Activated CD8-positive, alpha-beta memory T cell treated with anti-CD3 and anti-CD28 coated beads for 4 hours (primary cell): ENCODE measurements at regions not wholly inside any gene's neighbourhood (a gene's known extent, or its start where the extent isn't known, plus 50 kb on each side); places are given as distances from the start of the nearest gene placed in this dataset.

Experiments used
- DNase-seq, 2 donors: peaks; one replicate each; pipeline ENCODE4 v3.0.0-alpha.2; 2020; ENCODE audit warnings: low read depth in 2 of 2

DNA sequence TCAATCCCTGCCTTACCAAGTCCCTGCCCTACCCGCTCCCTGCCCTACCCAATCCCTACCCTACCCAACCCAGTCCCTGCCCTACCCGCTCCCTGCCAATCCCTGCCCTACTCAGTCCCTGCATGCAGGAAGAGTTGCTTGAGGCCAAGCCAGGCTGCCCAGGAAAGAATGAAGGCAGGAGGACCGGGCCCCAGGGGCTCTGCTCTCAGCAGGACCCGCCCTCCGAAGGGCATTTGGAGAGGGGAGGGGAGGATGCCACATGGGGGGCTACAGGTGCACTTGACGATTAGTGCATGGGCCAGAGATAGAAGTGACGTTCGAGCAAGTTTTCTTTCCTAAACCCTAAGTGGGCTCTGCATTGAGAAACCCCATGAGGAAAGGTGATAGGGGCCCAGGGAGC is 581.2 kb downstream of the TBC1D22A start:
- DNase-seq, result no peak

DNA sequence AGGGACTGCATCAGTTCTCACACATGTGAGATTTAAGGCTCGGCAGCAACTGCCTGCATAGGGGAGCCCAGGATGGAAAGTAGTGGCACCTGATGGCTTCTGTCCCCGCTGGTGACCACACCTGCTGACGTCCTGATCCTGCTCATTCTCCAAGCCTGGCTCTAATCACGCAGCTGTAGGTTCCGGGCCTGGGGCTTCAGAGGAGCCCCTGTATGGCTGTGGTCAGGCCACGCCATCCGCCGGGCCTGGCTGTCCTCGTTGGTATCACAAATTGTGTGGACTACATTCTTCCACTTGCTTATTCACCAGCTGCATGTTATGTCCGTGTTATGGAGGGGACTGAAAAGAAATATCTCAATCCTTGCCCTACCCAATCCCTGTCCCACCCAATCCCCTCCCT is 580.0 kb downstream of the TBC1D22A start:
- DNase-seq, result no peak

DNA sequence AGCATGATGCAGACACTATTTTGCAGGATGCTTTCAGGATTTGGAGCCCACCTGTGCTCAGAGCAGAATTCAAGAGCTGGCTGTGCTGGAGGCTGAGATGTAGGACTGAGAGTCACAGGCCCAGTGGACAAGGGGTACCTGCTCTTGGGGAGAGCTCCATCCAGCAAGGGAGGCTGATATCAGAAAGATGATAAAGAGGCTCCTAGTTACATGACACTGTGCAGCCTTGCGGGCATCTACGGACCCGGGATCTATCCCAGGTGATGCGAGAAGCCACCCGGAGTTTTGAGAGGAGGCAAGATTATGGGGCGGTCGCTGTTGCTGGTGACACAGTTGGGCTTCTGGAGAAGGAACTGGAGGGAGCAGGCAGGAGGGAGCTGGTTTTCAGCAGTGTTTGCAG is 579.0 kb downstream of the TBC1D22A start:
- DNase-seq, result no peak

DNA sequence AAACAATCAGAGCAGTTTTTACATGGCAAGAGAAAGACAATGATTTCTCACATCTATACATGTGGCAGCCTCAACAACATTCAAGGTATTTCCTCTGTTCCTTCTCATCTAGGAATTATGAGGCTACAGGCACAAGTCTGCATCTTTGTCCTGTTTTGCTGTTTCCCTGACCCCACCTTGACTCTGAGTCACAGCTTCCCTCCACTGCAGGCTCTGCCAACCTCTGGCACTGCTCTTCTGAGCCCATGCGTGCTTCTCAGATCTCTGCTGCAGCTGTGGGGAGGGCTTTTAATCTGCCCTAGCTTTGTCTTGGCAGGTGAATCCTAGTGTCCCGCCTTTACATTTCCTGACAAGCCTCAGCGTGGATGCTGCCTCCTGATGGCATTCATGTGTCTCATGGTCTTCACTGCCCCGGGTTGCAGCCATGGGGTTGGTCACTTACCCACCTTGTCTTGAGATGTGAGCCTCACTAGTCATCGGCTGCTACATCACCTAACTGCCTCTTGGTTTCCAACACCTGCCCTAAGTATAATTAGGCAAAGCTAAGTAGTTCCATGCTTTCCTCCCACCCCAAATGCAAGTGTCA is 578.5 kb downstream of the TBC1D22A start:
- DNase-seq, result no peak

GRCh38 chr22:47337161-47337621 is 574.7 kb downstream of the TBC1D22A start:
- DNase-seq, result no peak

- no peak for DNase-seq
Observed at GRCh38 chr22:47335958-47336357, 573.5 kb downstream of the TBC1D22A start.

DNA sequence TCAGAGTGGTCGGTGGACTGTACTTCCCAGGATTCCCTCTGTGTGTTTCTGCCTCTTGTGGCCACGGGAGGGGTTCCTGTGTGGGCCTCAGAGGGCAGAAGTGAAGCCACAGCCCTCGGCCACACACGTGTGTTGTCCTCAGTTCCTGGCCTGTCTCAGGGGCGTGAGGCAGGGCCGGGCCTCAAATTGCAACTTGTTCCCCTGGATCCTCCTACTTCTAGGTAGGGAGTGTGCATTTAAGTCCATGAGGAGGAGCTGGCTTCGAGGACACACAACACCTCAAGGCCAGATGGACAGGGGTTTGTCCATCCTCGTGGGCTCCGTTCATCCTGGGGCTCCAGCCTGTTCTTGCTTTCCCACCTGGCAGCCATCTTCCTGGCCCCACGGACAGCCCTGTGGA is 573.0 kb downstream of the TBC1D22A start:
- DNase-seq, result no peak

DNA sequence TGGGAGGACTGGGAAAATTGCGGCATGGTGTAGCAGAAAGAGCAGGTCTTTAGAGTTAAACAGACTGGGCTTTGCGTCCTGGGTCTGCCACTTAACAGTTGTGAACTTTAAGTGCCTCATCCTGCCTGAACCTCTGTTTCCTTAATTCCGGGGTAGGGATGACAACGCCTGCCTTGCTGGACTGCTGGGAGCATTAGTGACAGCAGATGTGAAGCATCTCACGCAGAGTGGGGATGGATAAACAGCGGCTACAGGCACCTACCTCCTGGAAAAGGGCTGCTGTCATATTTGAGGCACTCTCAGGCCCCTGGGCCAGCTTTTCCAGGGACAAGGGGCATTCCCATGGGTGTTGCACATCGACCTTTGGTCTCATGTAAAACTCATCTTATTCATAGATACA is 572.2 kb downstream of the TBC1D22A start:
- no peak for DNase-seq

GRCh38 chr22:47333625-47334024 is 571.2 kb downstream of the TBC1D22A start:
- DNase-seq, result no peak

GRCh38 chr22:47332246-47332980 is 570.0 kb downstream of the TBC1D22A start:
- no peak for DNase-seq

DNA sequence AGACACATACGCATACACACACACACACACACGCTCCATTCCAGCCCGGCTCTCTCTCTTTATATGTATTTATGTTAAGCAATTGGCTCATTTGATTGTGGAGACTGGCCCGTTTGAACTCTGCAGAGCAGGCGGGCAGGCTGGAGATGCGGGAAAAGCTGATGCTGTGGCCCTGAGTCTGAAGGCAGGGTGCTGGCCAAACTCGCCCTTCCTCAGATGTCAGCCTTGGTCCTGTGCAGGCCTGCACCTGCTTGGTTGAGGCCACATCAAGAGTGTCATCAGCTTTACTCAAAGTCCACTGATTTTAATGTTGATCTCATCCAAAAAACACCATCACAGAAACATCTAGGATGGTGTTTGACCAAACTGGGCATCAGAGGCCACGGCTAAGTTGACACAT is 569.3 kb downstream of the TBC1D22A start:
- DNase-seq, result no peak

GRCh38 chr22:47329727-47330650 is 567.5 kb downstream of the TBC1D22A start:
- DNase-seq, result no peak

- DNase-seq, result no peak
Observed at GRCh38 chr22:47328550-47329243, 566.2 kb downstream of the TBC1D22A start.

DNA sequence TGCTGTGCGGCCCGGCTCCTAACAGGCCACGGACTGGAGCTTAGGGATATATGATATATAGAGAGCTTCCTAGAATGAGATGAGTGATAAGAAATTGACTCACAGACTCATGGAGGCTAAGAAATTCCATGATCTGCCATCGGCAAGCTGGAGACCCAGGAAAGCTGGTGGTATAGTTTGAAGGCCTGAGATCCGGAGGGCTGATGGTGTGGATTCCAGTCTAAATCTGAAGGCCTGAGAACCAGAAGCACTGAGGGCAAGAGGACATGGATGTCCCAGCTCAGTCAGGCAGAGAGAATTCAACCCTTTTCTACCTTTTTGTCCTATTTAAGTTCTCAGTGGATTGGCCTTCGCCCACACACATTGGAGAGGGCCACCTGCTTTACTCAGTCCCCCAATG is 564.8 kb downstream of the TBC1D22A start:
- no peak for DNase-seq

DNA sequence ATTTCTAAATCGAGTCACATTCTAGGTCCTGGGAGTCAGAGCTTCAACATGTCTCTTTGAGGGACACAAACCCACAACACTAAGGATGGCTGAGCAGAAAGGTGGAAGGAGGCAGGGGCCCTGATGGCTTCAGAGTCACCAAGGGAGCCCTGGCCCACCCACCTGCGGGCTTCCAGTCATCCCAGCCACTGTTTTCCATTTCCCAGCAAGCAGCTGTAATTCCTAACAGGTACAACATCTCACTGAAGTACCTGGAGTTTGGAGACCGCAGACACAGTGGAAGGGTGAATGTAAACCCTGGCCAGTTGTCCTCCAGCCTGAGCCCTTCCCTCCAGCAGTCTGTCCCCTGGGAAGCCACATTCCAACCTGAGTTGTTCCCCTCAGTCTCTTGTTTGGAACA is 562.8 kb downstream of the TBC1D22A start:
- DNase-seq, result no peak

DNA sequence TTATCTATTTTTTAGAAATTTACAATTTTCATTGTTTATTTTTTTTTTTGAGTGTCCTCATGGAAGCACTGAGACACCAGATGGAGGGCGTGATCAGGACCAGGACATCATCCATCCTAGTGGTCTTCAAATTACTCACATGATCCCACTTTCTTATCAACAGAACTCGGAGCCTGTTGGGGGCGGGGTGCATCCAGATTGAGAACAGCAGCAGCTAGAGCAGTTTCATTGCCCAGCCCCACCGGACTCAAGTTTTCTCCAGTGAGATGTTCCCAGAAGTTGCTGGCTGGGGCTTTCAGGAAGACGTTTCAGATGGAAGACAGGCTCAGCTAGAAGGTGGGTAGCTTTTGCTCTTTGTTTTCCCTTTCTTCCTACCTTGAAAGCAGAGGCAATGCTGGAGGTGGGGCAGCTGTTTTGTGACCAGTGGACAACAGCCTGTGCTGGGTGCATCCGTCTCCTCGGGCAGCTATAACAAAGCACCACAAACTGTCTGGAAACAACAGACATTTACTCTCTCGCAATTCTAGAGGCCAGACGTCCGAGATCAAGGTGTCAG is 562.1 kb downstream of the TBC1D22A start:
- DNase-seq, result no peak

GRCh38 chr22:47323518-47323917 is 561.1 kb downstream of the TBC1D22A start:
- no peak for DNase-seq

- no peak for DNase-seq
Observed at GRCh38 chr22:47322854-47323253, 560.4 kb downstream of the TBC1D22A start.

- DNase-seq, result no peak
Observed at GRCh38 chr22:47320560-47320959, 558.1 kb downstream of the TBC1D22A start.

DNA sequence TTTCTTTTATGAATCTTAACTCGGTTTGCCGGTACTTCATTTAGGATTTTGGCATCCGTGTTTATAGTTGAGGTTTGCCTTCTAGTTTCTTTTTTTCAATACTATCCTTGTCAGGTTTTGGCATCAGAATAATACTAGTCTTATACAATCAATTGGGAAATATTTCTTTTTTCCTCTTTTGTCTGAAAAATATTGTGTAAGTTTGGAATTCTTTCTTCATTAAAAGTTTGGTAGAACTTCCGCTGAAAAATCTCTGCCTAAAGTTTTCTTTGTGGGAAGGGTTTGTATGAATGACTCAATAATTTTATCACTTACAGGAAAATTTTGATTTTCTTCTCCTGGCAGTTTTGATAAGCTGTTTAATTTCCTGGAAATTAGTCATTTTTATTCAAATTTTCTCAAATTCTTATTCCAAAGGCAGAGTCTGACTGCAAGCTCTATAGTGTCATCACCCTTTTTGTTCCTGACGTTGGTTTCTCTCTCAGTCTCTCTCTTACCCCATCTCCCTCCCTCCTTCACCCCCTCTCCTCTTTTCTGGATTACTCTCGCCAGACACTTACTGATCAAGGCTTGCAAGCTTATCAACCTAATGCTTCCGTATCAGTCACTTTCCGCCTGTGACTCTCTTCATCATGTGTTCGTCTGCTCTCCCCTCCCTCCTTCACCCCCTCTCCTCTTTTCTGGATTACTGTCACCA is 555.7 kb downstream of the TBC1D22A start:
- no peak for DNase-seq

DNA sequence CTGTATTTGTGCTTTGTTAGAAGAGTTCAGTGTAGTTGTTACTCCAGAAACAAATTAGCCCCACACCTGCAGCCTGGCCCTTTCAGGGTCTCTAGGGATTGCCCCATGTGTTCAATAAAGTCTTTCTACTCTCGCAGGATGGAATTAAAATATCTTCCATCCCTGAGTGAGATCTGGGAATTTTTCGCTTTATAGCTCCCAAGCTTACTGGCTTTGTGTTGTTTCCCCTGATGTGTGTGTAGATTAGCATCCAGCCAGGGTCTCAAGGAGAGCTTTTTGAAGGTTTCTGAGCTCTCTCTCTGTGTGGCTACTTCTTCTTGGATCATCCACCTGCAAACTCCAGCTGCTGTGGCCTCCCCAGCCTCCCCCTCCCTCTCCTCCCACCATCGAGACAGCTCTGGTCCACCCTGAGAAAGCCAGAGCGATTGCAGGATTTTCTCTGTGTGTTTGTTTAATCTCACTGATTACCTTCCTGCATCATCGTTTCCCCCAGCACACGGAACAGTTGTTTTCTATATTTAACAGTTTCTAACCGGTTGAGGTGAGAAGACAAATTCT is 553.5 kb downstream of the TBC1D22A start:
- DNase-seq, result no peak
